ENCODE measurements at regions not wholly inside any gene's neighbourhood (a gene's known extent, or its start where the extent isn't known, plus 50 kb on each side); places are given as distances from the start of the nearest gene placed in this dataset.

DNA sequence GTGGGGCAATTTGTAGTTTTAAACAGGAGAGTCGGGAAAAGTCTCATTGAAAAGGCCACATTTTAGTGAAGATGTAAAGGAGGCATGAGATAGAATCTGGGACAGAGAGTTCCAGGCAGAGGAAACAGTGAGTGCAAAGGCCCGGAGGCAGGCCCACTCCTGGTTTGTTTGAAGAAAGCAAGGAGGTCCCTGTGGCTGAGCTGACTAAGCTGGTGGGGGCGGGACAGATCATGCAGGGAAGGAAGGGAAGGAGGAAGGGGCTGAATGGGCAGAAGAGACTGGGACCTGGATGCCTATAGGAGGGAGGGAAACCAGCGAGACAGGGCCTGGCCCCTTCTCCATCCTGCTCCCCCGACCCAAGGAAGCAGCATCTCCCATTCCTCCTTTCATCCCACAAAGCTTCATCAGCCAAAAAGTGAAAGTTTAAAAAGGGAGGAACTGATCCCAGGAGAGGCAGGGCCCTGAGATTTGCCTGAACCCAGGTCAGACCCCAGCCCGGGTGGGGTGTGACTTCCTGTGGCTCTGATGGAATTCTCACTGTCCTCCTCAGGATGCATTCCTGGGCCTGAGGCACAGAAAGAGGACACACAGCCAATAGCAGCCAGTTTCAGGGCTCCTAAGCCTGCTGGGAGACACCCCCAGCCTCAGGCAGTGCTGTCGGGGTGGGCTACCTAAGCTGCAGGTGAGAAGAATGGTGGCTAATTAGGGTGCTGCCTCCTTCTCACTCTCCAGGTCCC, 54.2 kb upstream of the SIRPA start:
- TF ChIP-seq POLR2A (IDR thresholded peaks at IDR 0.05; ENCODE audit: low read length) (no peak), GATA1 (IDR thresholded peaks at IDR 0.05; ENCODE audit: low read depth, low read length) (no peak)

All from erythroblast (primary cell).